Astrocyte of the cerebellum (primary cell): ENCODE measurements at regions not wholly inside any gene's neighbourhood (a gene's known extent, or its start where the extent isn't known, plus 50 kb on each side); places are given as distances from the start of the nearest gene placed in this dataset.

Source experiments
- DNase-seq: peaks from one replicate; pipeline ENCODE4 v3.0.0-alpha.2; 2011; ENCODE audit warnings: low read depth
- H3K4me3 ChIP-seq: 2 replicates; pipeline ENCODE4 v1.5.1; 2011; ENCODE audit warnings: mild to moderate bottlenecking, low read depth, low read length, moderate library complexity
- CTCF ChIP-seq: IDR thresholded peaks from 2 replicates; pipeline ENCODE4 v1.5.1; 2012; ENCODE audit warnings: low read length, low read depth, moderate library complexity, mild to moderate bottlenecking; ENCODE audit errors: missing control alignments
- in situ Hi-C: cut with HindIII; loops from 2 replicates; pipeline ENCODE4 v1.10.0; 2017; ENCODE audit warnings: low sequenced_read_pairs

GRCh38 chr9:99393993-99394392 is 171.9 kb downstream of the SEC61B start:
- H3K4me3 ChIP-seq: no peak overlapping the region
- in situ Hi-C loops: no loop called here
- no peak for DNase-seq
- no peak for TF ChIP-seq CTCF

- DNase-seq: no peak
- H3K4me3 ChIP-seq: no peak overlapping the region
- TF ChIP-seq CTCF: no peak
- in situ Hi-C loops: no loop called here
Measured at GRCh38 chr9:99398241-99398640, 176.2 kb downstream of the SEC61B start.

- no peak for DNase-seq
- in situ Hi-C loops: no loop called here
- no peak for TF ChIP-seq CTCF
- H3K4me3 ChIP-seq: no peak overlapping the region
Measured at GRCh38 chr9:99399474-99399873, 177.4 kb downstream of the SEC61B start.

GRCh38 chr9:99400184-99400731 is 178.2 kb downstream of the SEC61B start:
- in situ Hi-C loops: no loop called here
- no peak overlapping the region for H3K4me3 ChIP-seq
- DNase-seq: no peak
- no peak for TF ChIP-seq CTCF

GRCh38 chr9:99401680-99402504 is 179.8 kb downstream of the SEC61B start:
- TF ChIP-seq CTCF: no peak

GRCh38 chr9:99403371-99403770 is 181.3 kb downstream of the SEC61B start:
- H3K4me3 ChIP-seq: no peak overlapping the region
- no peak for TF ChIP-seq CTCF
- DNase-seq: no peak

More at GRCh38 chr9:99401680-99402504, 179.8 kb downstream of the SEC61B start:
- no peak overlapping the region for H3K4me3 ChIP-seq
- in situ Hi-C loops: no loop called here
- DNase-seq: no peak

More at GRCh38 chr9:99403371-99403770, 181.3 kb downstream of the SEC61B start:
- in situ Hi-C loops: no loop called here
